HepG2 (cell line): ENCODE measurements at regions not wholly inside any gene's neighbourhood (a gene's known extent, or its start where the extent isn't known, plus 50 kb on each side); places are given as distances from the start of the nearest gene placed in this dataset.

Experiments used
- BRD4 ChIP-seq: sonication (generic); formaldehyde crosslinking; IDR thresholded peaks from 2 replicates; pipeline ENCODE4 v1.4.0; 2020; ENCODE audit warnings: missing genetic modification reagents
- FOXP1 ChIP-seq, 2 experiments: fragments of 450-650 bp in 1 of 2; IDR thresholded peaks; 2 replicates each; pipeline ENCODE4 v1.6.1; 2017 to 2018; ENCODE audit warnings: antibody characterized with exemption in 1 of 2
- GATA4 ChIP-seq: sonication (generic); IDR thresholded peaks from 2 replicates; pipeline ENCODE4 v1.6.1; 2016; ENCODE audit warnings: antibody characterized with exemption, low read depth, borderline replicate concordance
- KAT7 ChIP-seq: IDR thresholded peaks from 2 replicates; pipeline ENCODE4 v1.6.1; 2018; ENCODE audit warnings: borderline replicate concordance, missing compliant biosample characterization
- KLF11 ChIP-seq: IDR thresholded peaks from 2 replicates; pipeline ENCODE4 v1.6.1; 2016; ENCODE audit warnings: missing compliant biosample characterization
- NBN ChIP-seq: fragments of 450-650 bp; conservative IDR thresholded peaks from 2 replicates; pipeline ENCODE4 v1.6.1; 2017
- RARA ChIP-seq: IDR thresholded peaks from 2 replicates; pipeline ENCODE4 v1.6.1; 2016; ENCODE audit warnings: missing genetic modification reagents, missing compliant biosample characterization
- RBFOX2 ChIP-seq: fragments of 200-400 bp; formaldehyde crosslinking; IDR thresholded peaks from 2 replicates; pipeline ENCODE4 v1.6.1; 2017; ENCODE audit warnings: low read depth, mild to moderate bottlenecking, low read length
- SP4 ChIP-seq: sonication (generic); formaldehyde crosslinking; IDR thresholded peaks from 2 replicates; pipeline ENCODE4 v1.8.1; 2023; ENCODE audit warnings: mild to moderate bottlenecking, missing genetic modification reagents
- TBX2 ChIP-seq: sonication (generic); formaldehyde crosslinking; IDR thresholded peaks from 2 replicates; pipeline ENCODE4 v1.5.0; 2020; ENCODE audit warnings: missing genetic modification reagents, mild to moderate bottlenecking, borderline replicate concordance
- TCF7 ChIP-seq: sonication (generic); IDR thresholded peaks from 2 replicates; pipeline ENCODE4 v1.6.1; 2016; ENCODE audit warnings: antibody characterized with exemption, low read depth
- ZBTB7B ChIP-seq: sonication (generic); formaldehyde crosslinking; IDR thresholded peaks from 2 replicates; pipeline ENCODE4 v1.4.0; 2020; ENCODE audit warnings: missing genetic modification reagents
- ZHX1 ChIP-seq: sonication (generic); formaldehyde crosslinking; IDR thresholded peaks from 2 replicates; pipeline ENCODE4 v1.8.1; 2022; ENCODE audit warnings: low read depth, mild to moderate bottlenecking, missing genetic modification reagents
- ZNF10 ChIP-seq: sonication (generic); formaldehyde crosslinking; IDR thresholded peaks from 2 replicates; pipeline ENCODE4 v1.4.0; 2020; ENCODE audit warnings: mild to moderate bottlenecking, low read depth, missing genetic modification reagents, borderline replicate concordance
- ZNF331 ChIP-seq: sonication (generic); formaldehyde crosslinking; IDR thresholded peaks from 2 replicates; pipeline ENCODE4 v1.4.0; 2020; ENCODE audit warnings: missing genetic modification reagents
- ZNF431 ChIP-seq: sonication (generic); formaldehyde crosslinking; IDR thresholded peaks from 2 replicates; pipeline ENCODE4 v1.9.0; 2022; ENCODE audit warnings: missing genetic modification reagents, low read depth, mild to moderate bottlenecking, borderline replicate concordance
- ZNF513 ChIP-seq: sonication (generic); formaldehyde crosslinking; conservative IDR thresholded peaks from 2 replicates; pipeline ENCODE4 v1.5.0; 2020; ENCODE audit warnings: missing genetic modification reagents
- ZNF605 ChIP-seq: sonication (generic); formaldehyde crosslinking; IDR thresholded peaks from 2 replicates; pipeline ENCODE4 v1.8.0; 2022; ENCODE audit warnings: mild to moderate bottlenecking, missing genetic modification reagents
- ZNF792 ChIP-seq: IDR thresholded peaks from 2 replicates; pipeline ENCODE4 v1.6.1; 2016
- TF ChIP-seq, protein P1 (sequence below): sonication (generic); formaldehyde crosslinking; IDR thresholded peaks from 2 replicates; pipeline ENCODE4 v1.5.1; 2020; ENCODE audit warnings: mild to moderate bottlenecking, missing genetic modification reagents, moderate library complexity
- TF ChIP-seq, protein P2 (sequence below): sonication (generic); formaldehyde crosslinking; IDR thresholded peaks from 2 replicates; pipeline ENCODE4 v1.4.0; 2020; ENCODE audit warnings: mild to moderate bottlenecking, missing genetic modification reagents

GRCh38 chr19:56919308-56919995 is 78.9 kb upstream of the PEG3 start (continued):
- TF ChIP-seq TBX2 (CRISPR knock-in tag): 0 out of 2 replicates have a peak, but pooled peaks have one; percentile 4
- TF ChIP-seq KLF11: 0 out of 2 replicates have a peak, but pooled peaks have one; percentile 33
- TF ChIP-seq ZHX1 (CRISPR knock-in tag): no peak
- TF ChIP-seq FOXP1 (IDR thresholded peaks at IDR 0.05): 0 out of 2 replicates have a peak, but pooled peaks have one; percentile 12
- TF ChIP-seq FOXP1 (CRISPR knock-in tag; IDR thresholded peaks at IDR 0.05): no peak
- no peak for TF ChIP-seq ZNF792
- no peak for TF ChIP-seq SP4 (CRISPR knock-in tag)
- TF ChIP-seq, protein P1, sequence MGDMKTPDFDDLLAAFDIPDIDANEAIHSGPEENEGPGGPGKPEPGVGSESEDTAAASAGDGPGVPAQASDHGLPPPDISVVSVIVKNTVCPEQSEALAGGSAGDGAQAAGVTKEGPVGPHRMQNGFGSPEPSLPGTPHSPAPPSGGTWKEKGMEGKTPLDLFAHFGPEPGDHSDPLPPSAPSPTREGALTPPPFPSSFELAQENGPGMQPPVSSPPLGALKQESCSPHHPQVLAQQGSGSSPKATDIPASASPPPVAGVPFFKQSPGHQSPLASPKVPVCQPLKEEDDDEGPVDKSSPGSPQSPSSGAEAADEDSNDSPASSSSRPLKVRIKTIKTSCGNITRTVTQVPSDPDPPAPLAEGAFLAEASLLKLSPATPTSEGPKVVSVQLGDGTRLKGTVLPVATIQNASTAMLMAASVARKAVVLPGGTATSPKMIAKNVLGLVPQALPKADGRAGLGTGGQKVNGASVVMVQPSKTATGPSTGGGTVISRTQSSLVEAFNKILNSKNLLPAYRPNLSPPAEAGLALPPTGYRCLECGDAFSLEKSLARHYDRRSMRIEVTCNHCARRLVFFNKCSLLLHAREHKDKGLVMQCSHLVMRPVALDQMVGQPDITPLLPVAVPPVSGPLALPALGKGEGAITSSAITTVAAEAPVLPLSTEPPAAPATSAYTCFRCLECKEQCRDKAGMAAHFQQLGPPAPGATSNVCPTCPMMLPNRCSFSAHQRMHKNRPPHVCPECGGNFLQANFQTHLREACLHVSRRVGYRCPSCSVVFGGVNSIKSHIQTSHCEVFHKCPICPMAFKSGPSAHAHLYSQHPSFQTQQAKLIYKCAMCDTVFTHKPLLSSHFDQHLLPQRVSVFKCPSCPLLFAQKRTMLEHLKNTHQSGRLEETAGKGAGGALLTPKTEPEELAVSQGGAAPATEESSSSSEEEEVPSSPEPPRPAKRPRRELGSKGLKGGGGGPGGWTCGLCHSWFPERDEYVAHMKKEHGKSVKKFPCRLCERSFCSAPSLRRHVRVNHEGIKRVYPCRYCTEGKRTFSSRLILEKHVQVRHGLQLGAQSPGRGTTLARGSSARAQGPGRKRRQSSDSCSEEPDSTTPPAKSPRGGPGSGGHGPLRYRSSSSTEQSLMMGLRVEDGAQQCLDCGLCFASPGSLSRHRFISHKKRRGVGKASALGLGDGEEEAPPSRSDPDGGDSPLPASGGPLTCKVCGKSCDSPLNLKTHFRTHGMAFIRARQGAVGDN: peak; percentile 80
- no peak for TF ChIP-seq NBN
- TF ChIP-seq RBFOX2: 0 out of 2 replicates have a peak, but pooled peaks have one; percentile 35
- TF ChIP-seq ZNF10 (CRISPR knock-in tag): no peak
- TF ChIP-seq, protein P2, sequence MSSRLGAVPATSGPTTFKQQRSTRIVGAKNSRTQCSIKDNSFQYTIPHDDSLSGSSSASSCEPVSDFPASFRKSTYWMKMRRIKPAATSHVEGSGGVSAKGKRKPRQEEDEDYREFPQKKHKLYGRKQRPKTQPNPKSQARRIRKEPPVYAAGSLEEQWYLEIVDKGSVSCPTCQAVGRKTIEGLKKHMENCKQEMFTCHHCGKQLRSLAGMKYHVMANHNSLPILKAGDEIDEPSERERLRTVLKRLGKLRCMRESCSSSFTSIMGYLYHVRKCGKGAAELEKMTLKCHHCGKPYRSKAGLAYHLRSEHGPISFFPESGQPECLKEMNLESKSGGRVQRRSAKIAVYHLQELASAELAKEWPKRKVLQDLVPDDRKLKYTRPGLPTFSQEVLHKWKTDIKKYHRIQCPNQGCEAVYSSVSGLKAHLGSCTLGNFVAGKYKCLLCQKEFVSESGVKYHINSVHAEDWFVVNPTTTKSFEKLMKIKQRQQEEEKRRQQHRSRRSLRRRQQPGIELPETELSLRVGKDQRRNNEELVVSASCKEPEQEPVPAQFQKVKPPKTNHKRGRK (CRISPR knock-in tag): peak; percentile 98
- TF ChIP-seq RARA (CRISPR knock-in tag): 0 out of 2 replicates have a peak, but pooled peaks have one; percentile 12
- 0 out of 2 replicates have a peak, but pooled peaks have one; percentile 22 for TF ChIP-seq KAT7 (CRISPR knock-in tag)
- TF ChIP-seq GATA4: peak; percentile 44; the same call in 1 of the 2 replicates
- no peak for TF ChIP-seq ZNF513
- peak; percentile 54; the same call in 1 of the 2 replicates for TF ChIP-seq TCF7
- no peak for TF ChIP-seq ZNF331
- TF ChIP-seq ZNF431 (CRISPR knock-in tag): no peak
- 0 out of 2 replicates have a peak, but pooled peaks have one; percentile 21 for TF ChIP-seq ZNF605 (CRISPR knock-in tag)
- TF ChIP-seq ZBTB7B (CRISPR knock-in tag): no peak
- TF ChIP-seq BRD4: peak; percentile 73; the same call in 1 of the 2 replicates
